NB4 (cell line): ENCODE measurements at regions not wholly inside any gene's neighbourhood (a gene's known extent, or its start where the extent isn't known, plus 50 kb on each side); places are given as distances from the start of the nearest gene placed in this dataset.

ENCODE experiments used
- DNase-seq: peaks from one replicate; pipeline ENCODE4 v3.0.0; 2010; ENCODE audit warnings: low read depth
- H3K4me3 ChIP-seq: one replicate; pipeline ENCODE4 v1.5.1; 2011; ENCODE audit warnings: mild to moderate bottlenecking, low read depth, low read length, moderate library complexity
- CTCF ChIP-seq: IDR thresholded peaks from one replicate; pipeline ENCODE4 v1.5.1; 2012; ENCODE audit warnings: low read depth, low read length
- MAX ChIP-seq: IDR thresholded peaks from 2 replicates; pipeline ENCODE4 v1.6.1; 2011; ENCODE audit warnings: low read depth, low read length
- MYC ChIP-seq: IDR thresholded peaks from 2 replicates; pipeline ENCODE4 v1.6.1; 2011; ENCODE audit warnings: low read depth, low read length
- POLR2A ChIP-seq: IDR thresholded peaks from 2 replicates; pipeline ENCODE4 v1.6.1; 2011; ENCODE audit warnings: mild to moderate bottlenecking; ENCODE audit not compliant: insufficient read length; ENCODE audit errors: extremely low read depth

- DNase-seq = peak; percentile 34
- no peak overlapping the region for H3K4me3 ChIP-seq
- TF ChIP-seq POLR2A = no peak
- no peak for TF ChIP-seq MYC
- TF ChIP-seq CTCF = no peak
- no peak for TF ChIP-seq MAX
Observed at GRCh38 chrX:40439625-40440532, 140.9 kb upstream of the ATP6AP2 start.

GRCh38 chrX:40437348-40437747, 143.4 kb upstream of the ATP6AP2 start:
- H3K4me3 ChIP-seq = no peak overlapping the region
- DNase-seq = no peak
- TF ChIP-seq MAX (no peak), CTCF (no peak), MYC (no peak), POLR2A (no peak)

GRCh38 chrX:40434947-40435346, 145.8 kb upstream of the ATP6AP2 start:
- TF ChIP-seq MAX (no peak), CTCF (no peak), POLR2A (no peak), MYC (no peak)
- H3K4me3 ChIP-seq = no peak overlapping the region
- DNase-seq = peak; percentile 34

- TF ChIP-seq MAX = no peak
- no peak for TF ChIP-seq MYC
- no peak for TF ChIP-seq CTCF
- TF ChIP-seq POLR2A = no peak
- DNase-seq = no peak
- no peak overlapping the region for H3K4me3 ChIP-seq
Observed at GRCh38 chrX:40434443-40434842, 146.3 kb upstream of the ATP6AP2 start.

GRCh38 chrX:40433160-40433559, 147.6 kb upstream of the ATP6AP2 start:
- DNase-seq = no peak
- no peak for TF ChIP-seq MAX
- no peak for TF ChIP-seq MYC
- no peak for TF ChIP-seq CTCF
- no peak for TF ChIP-seq POLR2A

More at GRCh38 chrX:40433160-40433559, 147.6 kb upstream of the ATP6AP2 start:
- H3K4me3 ChIP-seq = no peak overlapping the region
